ENCODE measurements at regions not wholly inside any gene's neighbourhood (a gene's known extent, or its start where the extent isn't known, plus 50 kb on each side); places are given as distances from the start of the nearest gene placed in this dataset.
"Not testable (repeated sequence)": the region's sequence is repeated elsewhere in the genome, so short reads cannot be mapped to it uniquely, and the experiment has no call there.

- no peak for DNase-seq (ENCODE audit: low spot score)
Measured at GRCh38 chr2:122328816-122329215, 573.4 kb downstream of the TSN start.

DNA sequence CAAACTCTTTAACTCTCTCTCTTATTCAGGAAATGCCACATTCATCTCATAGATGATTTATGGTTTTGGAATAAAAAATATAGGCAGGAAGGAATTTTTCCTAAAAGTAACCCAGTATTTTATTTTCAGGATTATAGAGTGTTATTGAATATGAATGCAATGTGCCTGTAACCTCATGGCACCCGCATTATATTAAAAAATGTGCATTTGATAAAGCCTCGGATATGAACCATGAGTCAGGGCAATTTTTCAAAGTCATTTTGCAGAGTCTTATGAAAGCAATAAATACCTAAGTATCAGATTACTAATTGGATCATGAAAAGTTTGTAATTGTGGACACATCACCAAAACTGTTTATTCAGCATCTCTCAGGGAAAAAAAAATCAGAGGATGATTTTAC is 573.8 kb downstream of the TSN start:
- no peak for DNase-seq (ENCODE audit: low spot score)

DNA sequence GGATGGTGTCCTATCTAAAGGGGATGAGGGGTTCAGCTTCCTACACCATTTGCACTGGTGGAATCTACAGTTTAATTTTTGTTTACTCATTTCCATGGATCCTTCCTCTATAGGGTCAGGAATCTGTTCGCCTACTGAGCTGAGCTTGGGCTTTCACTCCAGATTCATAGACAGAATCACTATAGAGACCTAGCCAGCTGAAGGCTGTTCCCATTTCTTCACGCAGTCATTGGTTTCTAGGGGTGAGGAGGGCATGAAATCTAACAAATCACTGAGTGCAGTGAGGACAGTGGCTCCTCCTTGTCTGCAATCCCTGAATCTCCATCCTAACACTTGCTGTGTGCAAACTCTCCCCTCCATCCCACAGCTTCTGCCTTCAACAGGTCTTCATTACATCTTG is 578.5 kb downstream of the TSN start:
- no peak for DNase-seq (ENCODE audit: low spot score)

DNA sequence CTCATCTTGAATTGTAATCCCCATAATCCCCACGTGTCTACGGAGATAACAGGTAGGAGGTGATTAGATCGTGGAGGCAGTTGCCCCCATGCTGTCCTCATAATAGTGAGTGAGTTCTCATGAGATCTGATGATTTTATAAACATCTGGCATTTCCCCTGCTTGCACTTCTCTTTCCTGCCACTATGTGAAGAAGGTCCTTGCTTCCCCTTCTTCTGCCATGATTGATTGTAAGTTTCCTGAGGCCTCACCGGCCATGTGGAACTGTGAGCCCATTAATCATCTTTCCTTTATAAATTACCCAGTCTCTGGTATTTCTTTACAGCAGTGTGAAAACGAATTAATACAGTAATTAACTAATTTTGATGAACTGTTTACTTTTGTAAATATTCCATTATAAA is 582.5 kb downstream of the TSN start:
- no peak for DNase-seq (ENCODE audit: low spot score)

DNA sequence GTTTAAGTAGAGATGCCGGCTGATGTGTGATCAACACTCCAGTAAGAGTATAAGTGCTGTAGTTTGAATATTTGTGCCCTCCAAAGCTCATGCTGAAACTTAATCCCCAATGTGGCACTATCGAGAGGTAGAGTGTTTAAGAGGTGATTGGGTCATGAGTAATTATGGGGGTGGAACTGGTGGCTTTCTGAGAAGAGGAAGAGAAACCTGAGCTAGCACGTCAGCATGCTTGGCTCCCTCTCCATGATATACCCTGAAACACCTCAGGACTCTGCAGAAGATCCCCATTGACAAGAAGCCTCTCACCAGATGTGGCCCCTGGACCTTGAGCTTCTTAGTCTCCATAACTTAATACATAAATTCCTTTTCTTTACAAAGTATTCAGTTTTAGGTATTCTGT is 584.8 kb downstream of the TSN start:
- DNase-seq (ENCODE audit: low spot score) = no peak

DNA sequence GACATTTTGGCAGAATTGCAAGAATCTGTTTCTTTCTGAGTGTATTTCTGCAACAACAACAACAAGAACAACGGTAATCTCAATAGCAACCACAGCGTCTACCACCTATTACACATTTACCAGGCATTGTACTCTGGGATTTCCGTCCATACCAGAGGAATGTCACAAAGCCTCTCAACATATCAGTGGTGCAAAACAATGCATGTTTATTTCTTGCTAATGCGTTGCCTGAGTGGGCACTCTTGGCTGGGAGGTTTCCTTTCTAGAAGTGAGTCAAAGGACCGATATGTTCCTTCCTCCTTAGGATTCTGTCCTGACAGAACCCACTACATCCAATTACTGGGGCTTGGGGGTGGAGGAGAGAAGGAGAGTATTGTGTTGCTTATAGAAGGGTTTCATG is 585.6 kb downstream of the TSN start:
- DNase-seq (ENCODE audit: low spot score) = no peak

DNA sequence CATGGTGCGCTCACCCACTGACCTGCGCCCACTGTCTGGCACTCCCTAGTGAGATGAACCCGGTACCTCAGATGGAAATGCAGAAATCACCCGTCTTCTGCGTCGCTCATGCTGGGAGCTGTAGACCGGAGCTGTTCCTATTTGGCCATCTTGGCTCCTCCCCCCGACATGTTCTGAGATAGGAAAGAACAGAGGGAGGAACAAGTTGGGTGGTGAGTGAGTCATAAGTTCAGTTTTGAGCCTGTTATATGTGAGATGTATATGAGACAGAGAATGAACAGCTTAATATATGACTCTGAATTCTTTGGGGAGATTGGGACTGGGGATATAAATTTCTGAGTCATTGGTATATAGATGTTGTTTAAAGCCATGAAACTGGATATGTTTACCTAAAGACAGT is 596.7 kb downstream of the TSN start:
- DNase-seq (ENCODE audit: low spot score) = not testable (repeated sequence)

- DNase-seq (ENCODE audit: low spot score) = no peak
Measured at GRCh38 chr2:122357998-122358397, 602.5 kb downstream of the TSN start.

- DNase-seq (ENCODE audit: low spot score) = no peak
Measured at GRCh38 chr2:122358729-122359128, 603.3 kb downstream of the TSN start.

- DNase-seq (ENCODE audit: low spot score) = no peak
Measured at GRCh38 chr2:122363885-122364284, 608.4 kb downstream of the TSN start.

DNA sequence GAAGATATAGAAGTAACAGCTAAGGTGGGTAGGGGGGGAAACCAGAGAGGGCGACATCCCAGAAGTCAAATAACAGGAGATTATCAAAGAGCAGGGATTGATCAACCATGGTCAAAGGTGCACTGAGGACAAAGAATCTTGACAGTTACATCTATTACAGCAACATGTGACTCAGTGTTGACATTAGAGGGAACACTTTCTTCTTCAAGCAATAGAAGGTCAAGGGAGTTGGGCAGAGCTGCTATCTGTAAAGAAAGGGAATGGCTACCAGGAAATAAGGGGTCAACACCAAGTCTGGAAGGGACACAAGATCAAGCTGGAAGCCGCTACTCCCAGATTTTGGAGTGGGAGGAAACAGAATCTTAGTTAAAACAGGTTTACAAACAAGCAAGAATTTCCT is 611.0 kb downstream of the TSN start:
- DNase-seq (ENCODE audit: low spot score) = no peak

DNA sequence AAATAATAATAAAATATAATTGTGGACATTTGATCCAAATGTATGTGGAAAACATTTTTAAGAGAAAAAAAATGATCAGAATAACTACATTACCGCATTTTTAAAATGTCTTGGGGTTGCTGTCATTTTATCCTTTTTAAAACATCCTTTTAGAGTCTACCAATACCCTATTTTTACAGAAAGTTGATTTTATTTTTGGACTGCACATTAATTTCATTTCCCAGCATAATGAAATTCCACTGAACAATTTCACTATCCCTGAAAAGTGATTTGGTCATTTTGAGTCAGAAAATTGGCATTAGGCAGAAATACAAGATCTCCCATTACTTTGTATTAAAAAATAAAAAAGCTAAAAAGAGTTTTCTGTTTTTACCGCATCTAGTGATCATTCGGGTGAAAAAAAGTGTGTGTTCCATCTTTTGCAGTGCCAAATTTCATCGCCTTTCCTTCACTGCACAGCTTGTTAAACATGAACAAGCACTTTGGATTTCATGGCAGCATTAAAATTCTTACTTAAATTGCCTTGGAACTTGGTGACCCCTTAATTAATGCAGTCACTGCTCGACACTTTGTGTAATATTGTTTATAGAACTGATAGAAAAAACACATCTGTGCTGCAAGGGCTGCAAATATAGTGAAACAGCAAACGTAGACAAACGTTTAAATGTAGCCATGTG is 611.7 kb downstream of the TSN start:
- no peak for DNase-seq (ENCODE audit: low spot score)

DNA sequence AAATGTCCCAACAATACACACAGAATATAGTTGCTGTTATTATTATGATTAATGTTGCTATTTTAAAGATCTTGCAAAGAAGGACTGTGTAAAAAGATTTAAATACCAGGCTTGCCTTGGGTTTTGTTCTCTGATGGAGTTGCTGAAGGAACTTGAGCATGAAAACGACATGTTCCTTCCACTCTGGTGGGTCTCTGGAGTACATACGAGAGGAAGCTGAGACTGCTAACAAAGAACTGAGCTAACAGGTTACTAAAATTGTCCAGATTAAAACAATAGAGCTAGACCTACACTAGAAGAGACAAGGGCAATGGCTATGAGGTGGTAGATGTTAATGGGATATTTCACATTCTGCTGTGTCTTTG is 612.2 kb downstream of the TSN start:
- DNase-seq (ENCODE audit: low spot score) = no peak

- no peak for DNase-seq (ENCODE audit: low spot score)
Measured at GRCh38 chr2:122368576-122369243, 613.3 kb downstream of the TSN start.

- DNase-seq (ENCODE audit: low spot score) = no peak
Measured at GRCh38 chr2:122378521-122378920, 623.1 kb downstream of the TSN start.

GRCh38 chr2:122384768-122385333 is 629.4 kb downstream of the TSN start:
- no peak for DNase-seq (ENCODE audit: low spot score)

GRCh38 chr2:122388208-122388607 is 632.8 kb downstream of the TSN start:
- DNase-seq (ENCODE audit: low spot score) = no peak

GRCh38 chr2:122389694-122390093 is 634.2 kb downstream of the TSN start:
- no peak for DNase-seq (ENCODE audit: low spot score)

DNA sequence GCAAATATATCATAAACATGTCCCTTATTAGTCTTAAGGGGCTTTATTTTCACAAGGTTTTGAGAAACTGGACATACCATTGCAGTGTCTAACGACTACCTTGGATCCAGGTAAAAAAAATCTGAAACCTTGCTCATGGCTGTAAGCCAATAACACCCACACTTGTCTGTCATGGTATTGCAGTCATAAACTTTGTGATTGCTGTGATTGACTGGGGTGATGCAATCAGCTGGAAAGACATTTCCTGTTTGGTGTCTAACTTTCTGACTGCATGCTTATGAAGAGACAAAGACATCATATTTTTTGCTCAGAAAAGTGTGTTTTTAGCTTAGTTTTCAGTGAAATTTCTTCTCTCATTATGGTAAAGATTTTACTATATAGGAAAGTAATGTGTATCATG is 635.0 kb downstream of the TSN start:
- no peak for DNase-seq (ENCODE audit: low spot score)

- DNase-seq (ENCODE audit: low spot score) = no peak
Measured at GRCh38 chr2:122391726-122392125, 636.3 kb downstream of the TSN start.

DNA sequence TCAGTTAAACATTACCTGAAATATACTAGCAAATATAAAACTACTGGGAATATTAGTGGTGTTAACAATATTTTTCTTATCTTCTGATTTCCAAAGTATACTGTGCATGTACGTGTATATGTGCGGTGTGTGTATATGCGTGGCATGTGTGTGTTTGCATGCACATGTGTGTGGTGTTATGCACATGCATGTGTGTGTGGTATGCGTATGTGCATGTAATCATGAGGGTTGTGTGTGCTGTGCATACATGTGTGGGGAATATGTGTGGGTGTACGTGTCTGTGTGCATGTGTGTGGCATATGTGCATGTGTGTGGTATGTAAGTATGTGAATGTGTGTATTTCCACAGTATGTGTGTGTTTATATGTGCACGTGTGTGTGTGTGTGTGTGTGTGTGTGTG is 640.2 kb downstream of the TSN start:
- DNase-seq (ENCODE audit: low spot score) = no peak

GRCh38 chr2:122411231-122411630 is 655.8 kb downstream of the TSN start:
- DNase-seq (ENCODE audit: low spot score) = no peak

- no peak for DNase-seq (ENCODE audit: low spot score)
Measured at GRCh38 chr2:122412360-122412759, 656.9 kb downstream of the TSN start.

DNA sequence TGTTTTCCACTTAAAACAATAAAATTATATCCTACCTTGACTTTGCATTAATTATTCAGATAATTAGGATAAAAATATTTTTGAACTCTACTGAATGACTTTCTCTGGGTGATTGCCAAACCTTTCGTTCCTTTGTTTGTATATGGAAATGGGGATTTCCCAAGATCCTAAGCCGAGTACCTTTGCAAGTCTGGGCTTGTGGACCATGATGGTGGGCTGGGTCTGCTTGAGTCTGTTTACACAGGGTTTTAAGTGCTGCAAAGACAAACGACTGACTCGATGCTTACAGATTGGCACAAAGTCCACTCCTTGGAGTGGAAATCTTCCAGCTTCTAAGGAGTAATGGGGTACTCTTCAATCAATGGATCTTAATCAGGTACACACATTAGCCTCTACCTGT is 659.5 kb downstream of the TSN start:
- DNase-seq (ENCODE audit: low spot score) = no peak
